ENCODE measurements at regions not wholly inside any gene's neighbourhood (a gene's known extent, or its start where the extent isn't known, plus 50 kb on each side); places are given as distances from the start of the nearest gene placed in this dataset.

GRCh38 chr3:110647586-110647985 lies 424.0 kb upstream of the NECTIN3 start (continued):
- TF ChIP-seq TSC22D4 (tag; IDR thresholded peaks at IDR 0.05) (no peak), HSF4 (CRISPR knock-in tag; IDR thresholded peaks at IDR 0.05; ENCODE audit: borderline replicate concordance) (no peak), PHB (CRISPR knock-in tag; IDR thresholded peaks at IDR 0.05) (no peak), ETV6 (IDR thresholded peaks at IDR 0.05; ENCODE audit: borderline replicate concordance in 1 of 2, low read depth in 2 of 2, low read length in 1 of 2) (no peak), ETV6 (CRISPR knock-in tag; IDR thresholded peaks at IDR 0.05; ENCODE audit: borderline replicate concordance) (no peak), ZNF311 (CRISPR knock-in tag; IDR thresholded peaks at IDR 0.05) (no peak), HOXB6 (CRISPR knock-in tag; IDR thresholded peaks at IDR 0.05; ENCODE audit: borderline replicate concordance) (no peak)

- no peaks in the 10 kb centered on the region for H3K9me1 ChIP-seq (ENCODE audit: control insufficient read depth, insufficient read depth, low read length)
- intact Hi-C loops (cut with micrococcal nuclease) (no loop called here), in situ Hi-C loops (cut with MboI) (no loop called here)
- H3K27ac ChIP-seq (ENCODE audit: extremely low read depth, low read depth, low read length), result no peak overlapping the region
- CTCF ChIA-PET (ENCODE audit: low intra/inter-chr PET ratio), result no interaction called here
- H3K36me3 ChIP-seq (ENCODE audit: control insufficient read depth, insufficient read depth, low read length), result no peaks in the 10 kb centered on the region
- H3K9ac ChIP-seq (ENCODE audit: insufficient read depth in 1 of 2, low read depth in 2 of 2, low read length in 2 of 2), result no peak overlapping the region
- TF ChIP-seq CBFB (CRISPR knock-in tag; IDR thresholded peaks at IDR 0.05), result no peak
- H3K4me2 ChIP-seq (ENCODE audit: insufficient read depth, low read length), result no peak overlapping the region
- H2AFZ ChIP-seq (ENCODE audit: low read depth, low read length), result no peak overlapping the region
- DNase-seq (ENCODE audit: extremely low read depth in 1 of 4, low spot score in 3 of 4), result no peak
- H3K27me3 ChIP-seq (ENCODE audit: control insufficient read depth in 2 of 2, insufficient read depth in 2 of 2, low read length in 2 of 2), result no peaks in the 10 kb centered on the region
- H3K9me3 ChIP-seq (replicated peaks; ENCODE audit: control insufficient read depth, insufficient read depth, low read depth, low read length), result no peaks in the 10 kb centered on the region
- no peak for FAIRE-seq
- H3K4me3 ChIP-seq, result no peak overlapping the region
- H3K79me2 ChIP-seq (ENCODE audit: control insufficient read depth, insufficient read depth, low read length), result no peaks in the 10 kb centered on the region
- ATAC-seq, result no peak
- no TSS peak for BruUV-seq (replicated peaks)
- no peaks in the 10 kb centered on the region for H3K4me1 ChIP-seq (replicated peaks in 1 of 2; ENCODE audit: control insufficient read depth in 2 of 2, insufficient read depth in 2 of 2, low read length in 2 of 2)
- no peaks in the 10 kb centered on the region for H4K20me1 ChIP-seq (replicated peaks; ENCODE audit: control insufficient read depth, insufficient read depth, low read length)
- WGBS (ENCODE audit: insufficient coverage, low coverage, missing lambda C conversion rate), result 50% methylated on average over 1 of the region's 1 CpG
- POLR2A ChIA-PET, result no interaction called here
These were observed 420.9 kb upstream of the NECTIN3 start for GRCh38 chr3:110650741-110651140.

Measured in K562 (cell line).